Omental fat pad (tissue), 3 donors: ENCODE measurements at regions not wholly inside any gene's neighbourhood (a gene's known extent, or its start where the extent isn't known, plus 50 kb on each side); places are given as distances from the start of the nearest gene placed in this dataset.

Experiments used
- ATAC-seq: fragments of 150-250 bp; one replicate; pipeline ENCODE4 v1.9.1; 2016; ENCODE audit warnings: mild to moderate bottlenecking, moderate library complexity; ENCODE audit not compliant: low FRiP score
- DNase-seq: peaks from one replicate; pipeline ENCODE4 v3.0.0-alpha.2; 2019; ENCODE audit warnings: low spot score
- CTCF ChIP-seq, 3 donors: fragments of 450-650 bp; IDR thresholded peaks; one replicate each; pipeline ENCODE4 v1.5.1; 2016 to 2017; ENCODE audit warnings: antibody characterized with exemption in 3 of 3, mild to moderate bottlenecking in 3 of 3, moderate library complexity in 2 of 3

DNA sequence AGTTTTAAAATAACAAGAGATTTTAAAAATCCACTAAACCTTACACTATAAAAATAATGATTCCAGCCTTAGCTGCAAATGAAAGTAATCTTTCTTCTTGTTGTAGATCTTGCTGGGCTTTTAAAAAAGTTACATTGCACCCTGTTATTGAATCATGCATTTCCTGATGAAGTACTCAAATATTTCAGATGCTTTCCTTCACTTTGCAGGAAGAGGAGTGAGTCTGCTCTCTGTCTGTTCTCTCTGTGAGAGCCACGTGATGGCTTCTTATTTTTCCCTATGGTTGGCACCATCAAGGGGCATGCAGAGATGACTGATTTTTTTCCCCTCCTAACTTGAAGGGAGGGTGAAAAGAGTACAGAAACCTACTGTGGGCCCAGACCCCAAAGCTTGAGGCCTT lies 262.7 kb downstream of the ATP23 start:
- DNase-seq (no peak), ATAC-seq (no peak)
- TF ChIP-seq CTCF (IDR thresholded peaks at IDR 0.05) = no peak

- DNase-seq = no peak
- TF ChIP-seq CTCF (IDR thresholded peaks at IDR 0.05) = no peak
- no peak for ATAC-seq
Measured at GRCh38 chr12:58206876-58207275, 265.5 kb downstream of the ATP23 start.

- TF ChIP-seq CTCF (IDR thresholded peaks at IDR 0.05) = no peak
- no peak for ATAC-seq
- DNase-seq = no peak
Measured at GRCh38 chr12:58211211-58211610, 269.8 kb downstream of the ATP23 start.

DNA sequence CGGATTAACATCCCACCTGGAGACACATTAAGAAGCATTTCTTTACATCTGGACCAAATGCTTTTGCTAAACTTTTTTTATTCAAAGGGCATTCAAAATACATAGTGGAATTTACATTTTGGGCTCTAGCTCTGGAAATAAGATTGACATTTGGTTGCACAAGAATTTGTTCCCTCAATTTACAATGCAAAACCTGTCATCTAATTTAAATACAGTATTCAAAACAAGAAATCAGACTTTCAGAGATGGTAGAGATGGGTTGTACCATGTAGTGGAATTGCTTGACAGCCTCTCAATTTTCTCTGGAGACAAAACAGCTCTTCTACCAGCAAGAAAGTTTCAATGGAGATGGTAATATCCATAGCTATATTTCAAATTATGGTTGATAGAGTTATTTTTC lies 275.8 kb downstream of the ATP23 start:
- no peak for DNase-seq
- no peak for ATAC-seq
- no peak for TF ChIP-seq CTCF (IDR thresholded peaks at IDR 0.05)

GRCh38 chr12:58224536-58225105 lies 283.3 kb downstream of the ATP23 start:
- DNase-seq (no peak), ATAC-seq (no peak)
- no peak for TF ChIP-seq CTCF (IDR thresholded peaks at IDR 0.05)

DNA sequence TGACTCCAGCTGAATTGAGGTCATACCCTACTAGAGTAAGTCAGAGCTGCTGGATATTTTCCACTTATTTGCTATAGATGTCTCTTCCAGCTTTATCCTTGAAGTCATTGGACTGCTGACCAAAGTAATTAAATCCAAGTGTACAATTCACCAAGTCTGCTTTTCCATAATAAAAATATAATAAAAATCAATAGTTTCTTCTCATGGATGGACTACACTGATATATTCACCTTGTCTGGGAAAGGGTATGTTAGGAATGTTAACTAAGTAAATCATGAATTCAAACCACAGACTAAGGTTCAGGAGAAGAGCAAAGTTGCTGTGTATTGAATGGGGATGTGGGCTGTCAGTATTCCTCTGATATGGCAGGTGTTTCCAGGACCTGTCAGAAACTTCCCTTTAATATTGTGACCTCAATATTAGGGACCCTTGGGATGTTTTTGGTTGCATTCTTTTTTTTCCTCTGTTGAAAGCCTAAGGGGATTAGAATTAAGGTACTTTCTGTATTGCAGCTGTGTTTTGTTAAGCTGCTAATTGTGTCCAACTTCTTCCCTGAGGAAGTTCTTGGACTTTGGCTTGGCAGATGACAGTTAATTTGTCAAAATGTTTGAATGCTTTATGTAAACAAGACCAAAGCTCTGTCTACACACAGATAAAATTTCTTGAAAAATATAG lies 284.0 kb downstream of the ATP23 start:
- ATAC-seq (no peak), DNase-seq (no peak)
- no peak for TF ChIP-seq CTCF (IDR thresholded peaks at IDR 0.05)

DNA sequence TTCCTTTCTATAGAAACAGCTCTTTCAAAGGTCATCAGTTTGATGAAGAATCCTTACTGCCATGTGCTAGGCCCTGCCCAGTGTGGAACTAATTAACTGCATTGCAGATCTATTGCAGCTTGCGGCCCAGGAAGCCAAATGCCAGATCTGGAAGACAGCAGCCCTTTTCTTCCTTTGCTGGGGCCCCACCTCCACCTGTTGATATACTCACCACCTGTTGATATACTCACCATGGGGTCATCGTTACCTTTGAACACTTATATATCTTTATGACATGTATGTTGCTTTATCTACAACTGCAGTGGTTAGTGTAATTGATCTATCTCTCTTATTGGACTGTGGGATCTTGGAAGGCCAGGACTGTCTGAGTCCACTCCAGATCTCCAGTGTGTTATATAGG lies 292.5 kb downstream of the ATP23 start:
- ATAC-seq (no peak), DNase-seq (no peak)
- no peak for TF ChIP-seq CTCF (IDR thresholded peaks at IDR 0.05)
